Urothelium cell line (cell line): ENCODE measurements at regions not wholly inside any gene's neighbourhood (a gene's known extent, or its start where the extent isn't known, plus 50 kb on each side); places are given as distances from the start of the nearest gene placed in this dataset.

Experiments
- DNase-seq: peaks from one replicate; pipeline ENCODE4 v3.0.0; 2011; ENCODE audit warnings: low spot score, mixed read lengths
- FAIRE-seq: peaks from 2 replicates; lab custom pipeline; 2011; peaks lifted over from hg19 to GRCh38; lab: Jason Lieb, UNC

- DNase-seq = no peak
- FAIRE-seq = no peak
These were observed 122.2 kb upstream of the PDE4B start for GRCh38 chr1:65670518-65670917.

GRCh38 chr1:65674522-65674921 is 118.2 kb upstream of the PDE4B start:
- FAIRE-seq = no peak
- DNase-seq = no peak

GRCh38 chr1:65679773-65680172 is 112.9 kb upstream of the PDE4B start:
- no peak for DNase-seq
- no peak for FAIRE-seq

GRCh38 chr1:65681096-65681495 is 111.6 kb upstream of the PDE4B start:
- DNase-seq (peak; percentile 31), FAIRE-seq (no peak)

- DNase-seq (peak; percentile 78), FAIRE-seq (no peak)
These were observed 105.1 kb upstream of the PDE4B start for GRCh38 chr1:65687428-65688214.

GRCh38 chr1:65688215-65688566 is 104.5 kb upstream of the PDE4B start:
- FAIRE-seq (no peak), DNase-seq (no peak)

- FAIRE-seq = no peak
These were observed 103.8 kb upstream of the PDE4B start for GRCh38 chr1:65688848-65689247.

GRCh38 chr1:65691152-65691900 is 101.4 kb upstream of the PDE4B start:
- DNase-seq = no peak
- no peak for FAIRE-seq

More at GRCh38 chr1:65688848-65689247, 103.8 kb upstream of the PDE4B start:
- no peak for DNase-seq

GRCh38 chr1:65691972-65692371 is 100.7 kb upstream of the PDE4B start:
- FAIRE-seq (no peak), DNase-seq (no peak)

- no peak for FAIRE-seq
- no peak for DNase-seq
These were observed 98.6 kb upstream of the PDE4B start for GRCh38 chr1:65694126-65694525.

- DNase-seq (no peak), FAIRE-seq (no peak)
These were observed 97.8 kb upstream of the PDE4B start for GRCh38 chr1:65694933-65695332.

- FAIRE-seq = no peak
- DNase-seq = no peak
These were observed 94.1 kb upstream of the PDE4B start for GRCh38 chr1:65698590-65698989.

GRCh38 chr1:65703853-65704252 is 88.8 kb upstream of the PDE4B start:
- no peak for FAIRE-seq
- DNase-seq = no peak

GRCh38 chr1:65704318-65704717 is 88.4 kb upstream of the PDE4B start:
- DNase-seq (no peak), FAIRE-seq (no peak)

- no peak for DNase-seq
- no peak for FAIRE-seq
These were observed 74.8 kb upstream of the PDE4B start for GRCh38 chr1:65717815-65718454.

GRCh38 chr1:65719391-65719790 is 73.3 kb upstream of the PDE4B start:
- DNase-seq (no peak), FAIRE-seq (no peak)

GRCh38 chr1:65722461-65722860 is 70.2 kb upstream of the PDE4B start:
- DNase-seq (no peak), FAIRE-seq (no peak)

GRCh38 chr1:65724151-65724550 is 68.5 kb upstream of the PDE4B start:
- no peak for FAIRE-seq
- DNase-seq = no peak

- FAIRE-seq = no peak
- DNase-seq = no peak
These were observed 67.6 kb upstream of the PDE4B start for GRCh38 chr1:65725064-65725463.

GRCh38 chr1:65728504-65728903 is 64.2 kb upstream of the PDE4B start:
- DNase-seq = no peak
- no peak for FAIRE-seq

- no peak for DNase-seq
- FAIRE-seq = peak; percentile 42
These were observed 63.4 kb upstream of the PDE4B start for GRCh38 chr1:65729259-65729658.

- FAIRE-seq (no peak), DNase-seq (no peak)
These were observed 57.7 kb upstream of the PDE4B start for GRCh38 chr1:65734979-65735378.
